SJCRH30 (cell line): ENCODE measurements at regions not wholly inside any gene's neighbourhood (a gene's known extent, or its start where the extent isn't known, plus 50 kb on each side); places are given as distances from the start of the nearest gene placed in this dataset.
"Not testable (repeated sequence)": the region's sequence is repeated elsewhere in the genome, so short reads cannot be mapped to it uniquely, and the experiment has no call there.

Experiments
- DNase-seq, 2 experiments: peaks; one replicate each; pipeline ENCODE4 v3.0.0-alpha.2; 2015 to 2020
- H3K27ac ChIP-seq: fragments of 250-450 bp; sonication (Bioruptor Pico); 2 replicates; pipeline ENCODE4 v1.5.1; 2020; ENCODE audit warnings: mild to moderate bottlenecking, moderate library complexity
- H3K27me3 ChIP-seq: fragments of 250-450 bp; sonication (Bioruptor Pico); 2 replicates; pipeline ENCODE4 v1.5.1; 2020; ENCODE audit warnings: mild to moderate bottlenecking, moderate library complexity
- H3K36me3 ChIP-seq: fragments of 250-450 bp; sonication (Bioruptor Pico); 2 replicates; pipeline ENCODE4 v1.5.1; 2020; ENCODE audit warnings: mild to moderate bottlenecking, moderate library complexity
- H3K4me1 ChIP-seq: fragments of 250-450 bp; sonication (Bioruptor Pico); 2 replicates; pipeline ENCODE4 v1.5.1; 2020; ENCODE audit warnings: mild to moderate bottlenecking, moderate library complexity
- H3K4me3 ChIP-seq: fragments of 250-450 bp; sonication (Bioruptor Pico); 2 replicates; pipeline ENCODE4 v1.5.1; 2020; ENCODE audit warnings: mild to moderate bottlenecking, moderate library complexity
- H3K9me3 ChIP-seq: fragments of 250-450 bp; sonication (Bioruptor Pico); replicated peaks from 2 replicates; pipeline ENCODE4 v1.5.1; 2020; ENCODE audit warnings: mild to moderate bottlenecking, moderate library complexity

DNA sequence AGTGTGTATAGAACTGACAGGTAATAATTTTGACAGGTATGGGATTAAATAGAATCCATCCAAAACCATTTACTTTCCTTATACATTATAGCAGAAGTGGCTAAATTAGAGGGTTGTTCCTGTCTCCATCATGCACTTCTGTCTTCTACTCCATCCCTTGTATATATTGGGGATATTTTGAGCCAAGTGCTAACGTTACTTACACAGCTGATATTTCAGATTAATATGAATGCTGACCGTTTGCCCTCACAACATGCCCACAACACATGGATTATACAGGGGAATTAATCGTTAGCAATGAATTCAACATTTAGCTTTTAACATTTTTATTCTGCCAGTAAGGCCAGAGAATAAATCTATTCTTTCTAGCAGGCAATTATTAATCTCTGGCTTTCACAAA lies 1125.0 kb upstream of the FAM98A start:
- Histone ChIP-seq H3K27ac (no peak overlapping the region), H3K27me3 (0 out of 2 replicates have a peak, but pooled peaks cover 2% of the 10 kb centered on the region), H3K4me3 (no peak overlapping the region), H3K4me1 (no peaks in the 10 kb centered on the region), H3K9me3 (no peaks in the 10 kb centered on the region), H3K36me3 (no peaks in the 10 kb centered on the region)
- no peak for DNase-seq

DNA sequence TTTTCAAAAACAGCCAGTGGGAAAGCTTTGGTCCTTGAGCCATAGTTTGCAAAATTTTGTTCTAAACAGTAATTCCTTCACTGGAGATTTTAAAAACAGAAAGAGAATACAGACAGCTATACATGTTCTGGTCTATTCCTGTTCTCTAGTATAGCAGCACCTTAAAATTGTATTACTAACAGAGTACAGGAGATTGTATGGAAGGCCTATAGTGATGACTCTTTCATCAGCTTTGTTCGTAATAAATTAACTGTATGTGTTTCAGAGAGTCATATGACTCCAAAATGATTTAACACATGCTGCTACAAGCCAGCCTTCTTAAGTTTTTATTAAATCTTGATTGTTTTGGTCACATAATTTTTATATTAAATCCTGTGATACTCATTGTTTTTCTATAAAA lies 1124.6 kb upstream of the FAM98A start:
- no peak for DNase-seq
- H3K27ac ChIP-seq: no peak overlapping the region
- H3K4me3 ChIP-seq: no peak overlapping the region
- no peaks in the 10 kb centered on the region for H3K4me1 ChIP-seq
- 0 out of 2 replicates have a peak, but pooled peaks cover 2% of the 10 kb centered on the region for H3K27me3 ChIP-seq
- no peaks in the 10 kb centered on the region for H3K36me3 ChIP-seq
- no peaks in the 10 kb centered on the region for H3K9me3 ChIP-seq

- H3K27me3 ChIP-seq: no peaks in the 10 kb centered on the region
- DNase-seq: peak; percentile 11 to 19
- H3K4me3 ChIP-seq: no peak overlapping the region
- H3K9me3 ChIP-seq: no peaks in the 10 kb centered on the region
- no peaks in the 10 kb centered on the region for H3K36me3 ChIP-seq
- no peaks in the 10 kb centered on the region for H3K4me1 ChIP-seq
- H3K27ac ChIP-seq: no peak overlapping the region
These were observed 1120.1 kb upstream of the FAM98A start for GRCh38 chr2:34719206-34719605.

DNA sequence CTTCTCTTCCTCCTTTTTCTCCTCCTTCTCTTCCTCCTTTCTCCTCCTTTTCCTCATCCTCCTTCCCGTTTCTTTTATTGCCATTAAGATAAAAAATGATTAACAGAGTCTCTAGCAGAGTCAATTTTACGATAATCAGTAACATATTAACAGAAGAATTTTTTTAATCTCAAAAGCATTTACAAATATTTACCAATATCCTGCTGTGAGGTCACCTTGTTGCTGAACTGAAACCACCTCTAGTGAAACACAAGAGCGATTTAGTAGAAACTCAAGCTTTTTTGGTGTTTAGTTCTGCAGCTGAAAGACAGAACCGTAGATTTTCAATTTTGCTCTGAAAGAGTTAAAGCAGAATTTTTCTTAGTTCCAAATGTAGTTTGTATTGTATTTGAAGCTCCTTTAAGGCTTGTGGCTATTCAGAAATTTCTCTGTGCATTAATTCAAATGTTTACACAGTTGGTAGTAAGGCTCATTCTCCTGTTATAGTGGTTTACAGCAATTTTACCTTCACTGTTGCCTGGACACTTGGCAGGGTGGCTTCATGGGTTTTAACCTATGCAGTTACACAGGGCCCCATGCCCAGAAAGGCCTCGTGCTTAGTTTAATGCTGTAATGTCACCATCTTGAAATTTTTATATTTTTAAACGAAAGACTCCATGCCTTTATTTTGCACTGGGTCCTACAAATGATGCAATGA lies 1106.6 kb upstream of the FAM98A start:
- Histone ChIP-seq H3K4me1 (peaks cover 11% of the 10 kb centered on the region; the same call in 1 of the 2 replicates), H3K36me3 (no peaks in the 10 kb centered on the region; the same call in 1 of the 2 replicates), H3K27ac (no peak overlapping the region)

GRCh38 chr2:34703292-34703691 lies 1104.2 kb upstream of the FAM98A start:
- DNase-seq: no peak
- Histone ChIP-seq H3K36me3 (no peaks in the 10 kb centered on the region; the same call in 1 of the 2 replicates), H3K4me3 (no peak overlapping the region), H3K4me1 (peaks cover 11% of the 10 kb centered on the region; the same call in 1 of the 2 replicates), H3K27ac (no peak overlapping the region), H3K27me3 (no peaks in the 10 kb centered on the region), H3K9me3 (no peaks in the 10 kb centered on the region)

More for the DNA sequence above, 1106.6 kb upstream of the FAM98A start:
- H3K9me3 ChIP-seq: no peaks in the 10 kb centered on the region
- no peak overlapping the region for H3K4me3 ChIP-seq
- H3K27me3 ChIP-seq: no peaks in the 10 kb centered on the region; the same call in 1 of the 2 replicates
- peak; percentile 49 to 58 for DNase-seq

- not testable (repeated sequence) for H3K27me3 ChIP-seq, DNase-seq, H3K36me3 ChIP-seq, H3K4me3 ChIP-seq, H3K9me3 ChIP-seq, H3K27ac ChIP-seq
- H3K4me1 ChIP-seq: peaks cover 11% of the 10 kb centered on the region; the same call in 1 of the 2 replicates
These were observed 1103.3 kb upstream of the FAM98A start for GRCh38 chr2:34702391-34702790.

- H3K36me3 ChIP-seq, H3K4me1 ChIP-seq, H3K27ac ChIP-seq, H3K9me3 ChIP-seq, H3K27me3 ChIP-seq, H3K4me3 ChIP-seq, DNase-seq: not testable (repeated sequence)
These were observed 1078.5 kb upstream of the FAM98A start for GRCh38 chr2:34677591-34677990.

DNA sequence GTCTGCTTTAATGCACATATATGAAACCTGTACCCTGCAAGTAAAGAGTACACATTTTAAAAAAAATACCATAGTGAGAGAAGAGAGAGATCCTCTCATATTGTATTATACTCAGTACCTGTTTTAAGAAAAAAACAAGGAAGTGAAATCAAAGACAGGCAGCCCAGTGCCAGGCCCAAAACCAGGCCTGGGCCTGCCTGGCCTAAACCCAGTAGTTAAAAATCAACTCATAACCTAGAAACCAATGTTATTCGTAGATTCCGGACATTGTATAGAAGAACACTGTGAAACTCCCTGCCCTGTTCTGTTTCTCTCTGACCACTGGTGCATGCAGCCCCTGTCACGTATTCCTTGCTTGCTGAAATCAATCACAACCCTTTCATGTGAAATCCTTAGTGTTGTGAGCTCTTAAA lies 1078.0 kb upstream of the FAM98A start:
- DNase-seq, H3K4me3 ChIP-seq, H3K4me1 ChIP-seq, H3K9me3 ChIP-seq, H3K36me3 ChIP-seq, H3K27ac ChIP-seq, H3K27me3 ChIP-seq: not testable (repeated sequence)

- H3K27me3 ChIP-seq: no peaks in the 10 kb centered on the region
- H3K4me1 ChIP-seq: no peaks in the 10 kb centered on the region
- H3K36me3 ChIP-seq: no peaks in the 10 kb centered on the region
- no peak overlapping the region for H3K27ac ChIP-seq
- H3K9me3 ChIP-seq: no peaks in the 10 kb centered on the region
- no peak for DNase-seq
- no peak overlapping the region for H3K4me3 ChIP-seq
These were observed 1071.4 kb upstream of the FAM98A start for GRCh38 chr2:34670482-34670881.

DNA sequence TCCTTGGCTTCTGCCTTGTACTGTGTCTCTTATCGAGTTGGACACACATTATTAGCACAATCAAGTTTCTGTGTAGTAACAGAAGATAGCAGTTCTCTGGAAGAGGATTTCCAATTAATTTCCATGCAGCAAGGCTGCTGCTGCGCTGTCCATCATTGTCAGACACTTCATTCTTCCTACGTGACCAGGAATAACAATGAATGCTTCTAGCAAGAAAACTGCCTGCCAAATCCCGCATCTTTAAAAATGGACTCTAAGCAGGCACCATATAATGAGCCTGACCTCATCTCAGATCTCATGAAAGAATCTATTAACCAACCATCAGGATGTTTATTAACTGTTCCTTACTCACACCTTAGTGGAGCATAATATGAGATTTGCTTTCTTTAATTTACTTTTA lies 1067.7 kb upstream of the FAM98A start:
- no peak overlapping the region for H3K27ac ChIP-seq
- no peaks in the 10 kb centered on the region for H3K27me3 ChIP-seq
- H3K4me3 ChIP-seq: no peak overlapping the region
- H3K36me3 ChIP-seq: no peaks in the 10 kb centered on the region
- H3K9me3 ChIP-seq: no peaks in the 10 kb centered on the region
- H3K4me1 ChIP-seq: no peaks in the 10 kb centered on the region
- no peak for DNase-seq

DNA sequence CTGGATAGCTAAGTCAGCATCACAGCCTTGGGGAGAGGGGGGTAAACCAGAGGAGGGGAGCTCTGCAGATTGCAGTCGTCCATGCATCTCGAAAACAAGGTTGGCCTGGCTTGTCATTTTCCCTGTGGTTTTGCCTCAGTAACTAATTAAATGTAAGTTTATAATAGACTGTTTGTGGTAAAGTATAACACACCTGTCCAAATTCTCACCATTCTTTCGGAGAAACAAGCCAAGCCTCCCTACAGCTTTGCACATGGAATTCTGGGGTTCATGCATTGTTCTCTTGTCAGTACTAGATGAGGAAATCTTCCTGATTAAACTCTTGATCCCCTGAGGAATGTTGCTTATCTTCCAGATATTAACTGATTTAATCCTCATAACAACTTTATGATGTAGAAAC lies 1065.2 kb upstream of the FAM98A start:
- Histone ChIP-seq H3K27me3 (no peaks in the 10 kb centered on the region), H3K4me3 (no peak overlapping the region), H3K36me3 (no peaks in the 10 kb centered on the region), H3K9me3 (no peaks in the 10 kb centered on the region), H3K4me1 (peaks cover 8% of the 10 kb centered on the region), H3K27ac (no peak overlapping the region)
- no peak for DNase-seq

DNA sequence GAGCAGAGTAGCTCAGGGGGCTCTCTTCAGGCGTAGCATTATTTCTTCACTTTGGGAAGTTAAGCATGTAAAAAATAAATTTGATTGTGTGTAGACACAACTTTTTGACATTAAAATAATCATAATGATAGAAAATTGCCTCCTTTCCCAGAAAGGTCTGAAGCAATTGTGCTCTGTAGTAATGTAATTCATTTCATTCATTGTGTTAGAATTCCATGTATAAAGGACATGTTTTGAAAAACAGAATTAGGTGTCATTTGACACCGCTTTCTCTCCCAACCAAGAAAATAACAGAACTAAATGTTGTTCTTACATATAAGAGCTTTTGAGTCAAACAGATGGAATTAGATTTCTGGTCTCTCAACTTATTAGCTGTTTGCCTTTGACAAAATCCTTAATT lies 1064.2 kb upstream of the FAM98A start:
- H3K36me3 ChIP-seq: no peaks in the 10 kb centered on the region
- H3K27ac ChIP-seq: no peak overlapping the region
- no peaks in the 10 kb centered on the region for H3K9me3 ChIP-seq
- H3K4me1 ChIP-seq: peaks cover 8% of the 10 kb centered on the region
- DNase-seq: no peak
- no peaks in the 10 kb centered on the region for H3K27me3 ChIP-seq
- H3K4me3 ChIP-seq: no peak overlapping the region

GRCh38 chr2:34660741-34661140 lies 1061.6 kb upstream of the FAM98A start:
- no peaks in the 10 kb centered on the region for H3K36me3 ChIP-seq
- peaks cover 8% of the 10 kb centered on the region for H3K4me1 ChIP-seq
- DNase-seq: peak; percentile 38 to 59
- H3K9me3 ChIP-seq: no peaks in the 10 kb centered on the region
- no peak overlapping the region for H3K27ac ChIP-seq
- H3K4me3 ChIP-seq: no peak overlapping the region
- no peaks in the 10 kb centered on the region for H3K27me3 ChIP-seq

DNA sequence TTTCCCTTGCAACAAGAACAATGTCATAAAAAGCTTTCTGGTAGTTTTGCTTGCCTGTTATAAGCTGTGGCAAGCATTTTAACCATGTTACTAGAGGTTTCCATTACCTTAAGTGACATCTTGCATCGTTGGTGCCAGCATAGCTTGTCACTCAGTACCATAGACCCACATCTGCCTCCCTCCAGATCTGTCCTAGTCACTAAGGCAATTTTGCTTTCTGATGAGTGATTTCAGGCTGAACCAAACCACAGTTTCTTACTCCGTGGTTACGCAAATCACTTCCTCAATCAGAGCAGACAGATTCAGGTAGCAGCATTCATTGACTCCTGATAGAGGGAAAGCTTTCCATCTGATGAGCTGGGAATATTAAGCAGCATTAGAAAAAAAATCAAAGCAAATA lies 1057.5 kb upstream of the FAM98A start:
- Histone ChIP-seq H3K27me3 (no peaks in the 10 kb centered on the region), H3K9me3 (no peaks in the 10 kb centered on the region), H3K36me3 (no peaks in the 10 kb centered on the region), H3K4me1 (peaks cover 8% of the 10 kb centered on the region), H3K27ac (no peak overlapping the region), H3K4me3 (no peak overlapping the region)
- no peak for DNase-seq

GRCh38 chr2:34652636-34653035 lies 1053.5 kb upstream of the FAM98A start:
- Histone ChIP-seq H3K9me3 (no peaks in the 10 kb centered on the region), H3K27me3 (no peaks in the 10 kb centered on the region), H3K27ac (no peak overlapping the region), H3K4me3 (no peak overlapping the region), H3K4me1 (no peaks in the 10 kb centered on the region), H3K36me3 (no peaks in the 10 kb centered on the region)
- peak; percentile 18 to 64 for DNase-seq

GRCh38 chr2:34646901-34647300 lies 1047.8 kb upstream of the FAM98A start:
- no peaks in the 10 kb centered on the region for H3K4me1 ChIP-seq

More at GRCh38 chr2:34646901-34647300, 1047.8 kb upstream of the FAM98A start:
- Histone ChIP-seq H3K4me3 (no peak overlapping the region), H3K27me3 (no peaks in the 10 kb centered on the region), H3K27ac (no peak overlapping the region), H3K36me3 (no peaks in the 10 kb centered on the region), H3K9me3 (no peaks in the 10 kb centered on the region)
- no peak for DNase-seq
